Thyroid gland (tissue), 4 donors: ENCODE measurements at regions not wholly inside any gene's neighbourhood (a gene's known extent, or its start where the extent isn't known, plus 50 kb on each side); places are given as distances from the start of the nearest gene placed in this dataset.

Source experiments
- DNase-seq, 2 donors: peaks; one replicate each; pipeline ENCODE4 v3.0.0-alpha.2; 2019
- H3K27ac ChIP-seq, 3 donors: fragments of 200-600 bp; sonication (generic); 1 replicate in 2 of 3; 2 replicates in 1 of 3; pipeline ENCODE4 v1.5.1; 2016 to 2019; ENCODE audit warnings: mild to moderate bottlenecking in 1 of 3, moderate library complexity in 1 of 3
- H3K27me3 ChIP-seq: fragments of 200-600 bp; sonication (generic); one replicate; pipeline ENCODE4 v1.5.1; 2019
- H3K36me3 ChIP-seq, 2 donors: fragments of 200-600 bp; sonication (generic); one replicate each; pipeline ENCODE4 v1.5.1; 2016 to 2019
- H3K4me1 ChIP-seq, 2 donors: fragments of 200-600 bp; sonication (generic); one replicate each; pipeline ENCODE4 v1.5.1; 2017 to 2019
- H3K4me3 ChIP-seq, 3 donors: fragments of 200-600 bp; sonication (generic); replicated peaks in 1 of 3; 1 replicate in 2 of 3; 2 replicates in 1 of 3; pipeline ENCODE4 v1.5.1; 2016; ENCODE audit warnings: mild to moderate bottlenecking in 1 of 3
- H3K9me3 ChIP-seq: fragments of 200-600 bp; sonication (generic); one replicate; pipeline ENCODE4 v1.5.1; 2017
- CTCF ChIP-seq, 6 experiments: fragments of 200-600 bp in 3 of 6; fragments of 450-650 bp in 3 of 6; sonication (generic) in 3 of 6; IDR thresholded peaks; one replicate each; pipeline ENCODE4 v1.5.1; 2016 to 2019; ENCODE audit warnings: antibody characterized with exemption in 6 of 6, mild to moderate bottlenecking in 2 of 6, inconsistent platforms in 1 of 6, moderate library complexity in 1 of 6
- POLR2A ChIP-seq, 2 donors: fragments of 450-650 bp; IDR thresholded peaks; one replicate each; pipeline ENCODE4 v1.6.1; 2017; ENCODE audit warnings: antibody characterized with exemption in 2 of 2, mild to moderate bottlenecking in 2 of 2, moderate library complexity in 1 of 2
- WGBS, 2 donors: methylation state at CpG; one replicate each; pipeline ENCODE4 v1.1.5; 2017; 5-methylcytosine and 5-hydroxymethylcytosine counted together
- intact Hi-C: fragments of 100-400 bp; cut with DNase I; formaldehyde crosslinking; loops from one replicate; pipeline ENCODE4 v1.15.1; 2023

DNA sequence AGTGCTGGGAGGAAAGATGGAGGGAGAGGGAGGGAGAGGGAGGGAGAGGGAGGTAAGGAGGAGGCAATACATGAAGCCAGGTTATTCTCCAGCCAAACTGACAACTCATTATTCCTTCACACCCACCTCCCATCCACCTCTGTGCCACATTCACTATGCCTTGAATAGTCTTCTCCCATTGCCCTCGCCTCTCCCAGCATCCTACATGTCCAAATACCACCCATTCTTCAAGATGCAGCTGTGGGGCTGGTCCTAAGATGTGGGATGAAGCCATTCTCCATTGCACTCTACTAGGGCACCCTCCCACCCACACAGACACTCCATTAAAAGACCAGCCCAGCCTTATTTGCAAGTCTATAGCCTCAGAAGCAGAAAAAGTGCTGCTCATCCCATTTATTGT lies 165.8 kb downstream of the RRAGC start:
- no peaks in the 10 kb centered on the region for H3K4me1 ChIP-seq
- intact Hi-C loops, result no loop called here
- 70 to 76% methylated on average over 1 of the region's 1 CpG for WGBS, 2 donors
- no peaks in the 10 kb centered on the region for H3K27me3 ChIP-seq
- no peaks in the 10 kb centered on the region for H3K9me3 ChIP-seq
- H3K27ac ChIP-seq, result no peak overlapping the region
- H3K36me3 ChIP-seq, result no peaks in the 10 kb centered on the region
- DNase-seq, result no peak
- no peak for TF ChIP-seq POLR2A (IDR thresholded peaks at IDR 0.05)
- TF ChIP-seq CTCF (IDR thresholded peaks at IDR 0.05), result no peak
- no peak overlapping the region for H3K4me3 ChIP-seq

GRCh38 chr1:38693031-38693430 lies 166.5 kb downstream of the RRAGC start:
- H3K4me1 ChIP-seq, result no peaks in the 10 kb centered on the region
- no peak for DNase-seq
- TF ChIP-seq POLR2A (IDR thresholded peaks at IDR 0.05) (no peak), CTCF (IDR thresholded peaks at IDR 0.05) (no peak)
- intact Hi-C loops, result no loop called here
- no peak overlapping the region for H3K4me3 ChIP-seq
- H3K36me3 ChIP-seq, result no peaks in the 10 kb centered on the region
- H3K27ac ChIP-seq, result no peak overlapping the region
- WGBS, 2 donors, result 53% methylated on average over 3 of the region's 3 CpGs
- no peaks in the 10 kb centered on the region for H3K9me3 ChIP-seq
- H3K27me3 ChIP-seq, result no peaks in the 10 kb centered on the region

GRCh38 chr1:38690790-38691449 lies 168.7 kb downstream of the RRAGC start:
- DNase-seq, result no peak
- Histone ChIP-seq H3K4me3 (no peak overlapping the region), H3K36me3 (no peaks in the 10 kb centered on the region), H3K4me1 (no peaks in the 10 kb centered on the region), H3K9me3 (no peaks in the 10 kb centered on the region), H3K27me3 (no peaks in the 10 kb centered on the region), H3K27ac (no peak overlapping the region)
- 72 to 73% methylated on average over 4 of the region's 4 CpGs for WGBS, 2 donors
- intact Hi-C loops, result no loop called here
- TF ChIP-seq CTCF (IDR thresholded peaks at IDR 0.05) (no peak), POLR2A (IDR thresholded peaks at IDR 0.05) (no peak)

DNA sequence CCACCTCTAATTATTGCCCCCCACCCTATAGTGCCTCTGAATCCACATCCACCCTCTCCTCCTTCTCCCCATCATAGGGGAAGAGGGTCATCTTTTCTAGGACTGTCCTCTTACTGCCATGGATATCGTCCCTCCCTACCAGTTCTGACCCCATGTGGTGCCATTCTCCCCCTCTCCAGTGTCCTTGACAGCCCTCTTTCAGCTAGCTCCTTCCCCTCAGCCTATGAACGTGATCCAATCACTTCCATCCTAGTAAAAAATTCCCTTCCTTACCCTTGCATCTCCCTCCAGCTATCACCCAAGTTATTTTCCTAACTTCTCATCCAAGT lies 172.7 kb downstream of the RRAGC start:
- H3K36me3 ChIP-seq, result no peaks in the 10 kb centered on the region
- intact Hi-C loops, result no loop called here
- no peak overlapping the region for H3K4me3 ChIP-seq
- no peak for DNase-seq
- H3K27ac ChIP-seq, result no peak overlapping the region
- no peaks in the 10 kb centered on the region for H3K9me3 ChIP-seq
- TF ChIP-seq CTCF (IDR thresholded peaks at IDR 0.05) (no peak), POLR2A (IDR thresholded peaks at IDR 0.05) (no peak)
- no peaks in the 10 kb centered on the region for H3K4me1 ChIP-seq
- WGBS, 2 donors, result 23 to 27% methylated on average over 2 of the region's 2 CpGs
- no peaks in the 10 kb centered on the region for H3K27me3 ChIP-seq

DNA sequence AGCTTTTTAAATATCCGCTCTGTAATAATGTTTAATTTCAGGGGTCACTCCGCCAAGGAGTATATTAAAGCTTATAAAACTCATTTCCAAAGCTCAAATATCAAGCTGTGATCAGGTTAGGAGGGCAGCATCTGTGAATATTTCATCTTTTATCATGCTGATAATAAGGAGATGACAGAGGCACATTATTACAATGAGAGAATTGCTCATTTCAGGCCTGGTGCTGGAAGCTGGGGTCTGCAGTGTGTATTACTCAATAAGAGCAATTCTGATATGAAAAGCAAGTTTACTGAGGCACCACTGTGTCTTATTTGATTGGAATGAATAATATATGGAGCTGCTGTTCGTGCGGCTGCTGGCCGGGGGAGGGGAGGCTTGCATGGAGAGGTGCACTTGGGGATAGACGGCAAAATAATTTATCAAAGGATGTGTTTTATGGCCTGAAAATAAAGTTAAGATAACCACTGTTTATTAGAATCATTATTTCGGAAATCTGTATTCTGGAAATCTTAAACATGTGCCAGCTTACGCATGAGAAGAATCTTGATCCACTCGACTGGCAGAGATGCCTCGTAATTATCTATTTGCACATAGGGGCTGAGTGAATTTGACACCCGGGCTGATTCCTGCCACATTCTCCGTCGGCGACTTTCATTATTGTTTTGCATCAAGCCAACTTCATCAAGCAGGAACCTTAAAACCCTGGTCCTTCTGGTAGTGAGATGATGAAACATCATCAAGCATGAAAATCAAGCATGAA lies 173.2 kb downstream of the RRAGC start:
- Histone ChIP-seq H3K36me3 (no peaks in the 10 kb centered on the region), H3K4me3 (no peak overlapping the region), H3K9me3 (no peaks in the 10 kb centered on the region), H3K4me1 (no peaks in the 10 kb centered on the region), H3K27me3 (no peaks in the 10 kb centered on the region), H3K27ac (no peak overlapping the region)
- 83 to 88% methylated on average over 14 of the region's 14 CpGs for WGBS, 2 donors
- TF ChIP-seq POLR2A (IDR thresholded peaks at IDR 0.05) (no peak), CTCF (IDR thresholded peaks at IDR 0.05) (no peak)
- intact Hi-C loops, result no loop called here
- DNase-seq, result no peak
